Naive thymus-derived CD4-positive, alpha-beta T cell (primary cell): ENCODE measurements at regions not wholly inside any gene's neighbourhood (a gene's known extent, or its start where the extent isn't known, plus 50 kb on each side); places are given as distances from the start of the nearest gene placed in this dataset.

Experiments
- ATAC-seq: fragments of 150-1000 bp; cut with Tn5 transposase; 2 replicates; pipeline ENCODE4 v1.10.0; 2021; ENCODE audit warnings: mild to moderate bottlenecking, moderate library complexity
- CTCF ChIA-PET: fragments of 350-600 bp; sonication (Branson Sonifier 250); formaldehyde crosslinking; loops from one replicate; lab custom pipeline; 2021; ENCODE audit warnings: antibody characterized with exemption; lab: Charles Lee
- POLR2A ChIA-PET: fragments of 350-600 bp; sonication (Branson Sonifier 250); formaldehyde crosslinking; loops from one replicate; lab custom pipeline; 2021; ENCODE audit warnings: antibody characterized with exemption, inconsistent platforms; lab: Charles Lee
- DNase-seq, 9 donors: peaks; one replicate each; pipeline versions ENCODE4 v3.0.0 to v3.0.0-alpha.2; 2020 to 2022; ENCODE audit warnings: mixed read lengths in 1 of 9
- H3K27ac ChIP-seq: one replicate; pipeline ENCODE4 v1.7.0; 2013; ENCODE audit warnings: mild to moderate bottlenecking, low read depth, low read length, moderate library complexity
- H3K27me3 ChIP-seq, 2 donors: one replicate each; pipeline ENCODE4 v1.7.0; 2013; ENCODE audit warnings: low read length in 2 of 2, mild to moderate bottlenecking in 2 of 2, moderate library complexity in 2 of 2; ENCODE audit not compliant: control insufficient read depth in 2 of 2, insufficient read depth in 2 of 2
- H3K36me3 ChIP-seq, 3 experiments: 1 replicate in 2 of 3; 2 replicates in 1 of 3; pipeline ENCODE4 v1.7.0; 2013; ENCODE audit warnings: low read length in 3 of 3, mild to moderate bottlenecking in 3 of 3, moderate library complexity in 1 of 3; ENCODE audit not compliant: insufficient read depth in 3 of 3, control insufficient read depth in 2 of 3
- H3K4me1 ChIP-seq, 2 donors: one replicate each; pipeline ENCODE4 v1.7.0; 2013; ENCODE audit warnings: low read length in 2 of 2, mild to moderate bottlenecking in 2 of 2, moderate library complexity in 1 of 2; ENCODE audit not compliant: control insufficient read depth in 2 of 2, insufficient read depth in 2 of 2
- H3K4me3 ChIP-seq: 2 replicates; pipeline ENCODE4 v1.7.0; 2013; ENCODE audit warnings: mild to moderate bottlenecking, low read length
- H3K9me3 ChIP-seq, 3 experiments: 1 replicate in 2 of 3; 2 replicates in 1 of 3; pipeline ENCODE4 v1.7.0; 2013; ENCODE audit warnings: low read length in 3 of 3; ENCODE audit not compliant: control insufficient read depth in 2 of 3
- H3K27ac Mint-ChIP-seq, 9 donors: one replicate each; pipeline ENCODE4 v1.8.0; 2020 to 2022; ENCODE audit warnings: mixed read lengths in 9 of 9, mild to moderate bottlenecking in 8 of 9, moderate library complexity in 5 of 9, inconsistent platforms in 2 of 9
- H3K27me3 Mint-ChIP-seq, 5 donors: one replicate each; pipeline ENCODE4 v1.8.0; 2021 to 2022; ENCODE audit warnings: mixed read lengths in 5 of 5, mild to moderate bottlenecking in 1 of 5
- H3K36me3 Mint-ChIP-seq, 5 donors: one replicate each; pipeline ENCODE4 v1.8.0; 2020 to 2022; ENCODE audit warnings: mixed read lengths in 5 of 5, mild to moderate bottlenecking in 3 of 5, inconsistent platforms in 1 of 5
- H3K4me1 Mint-ChIP-seq, 7 donors: one replicate each; pipeline ENCODE4 v1.8.0; 2020 to 2022; ENCODE audit warnings: mixed read lengths in 7 of 7, mild to moderate bottlenecking in 3 of 7, inconsistent platforms in 1 of 7
- H3K4me3 Mint-ChIP-seq, 10 donors: one replicate each; pipeline ENCODE4 v1.8.0; 2020 to 2022; ENCODE audit warnings: mild to moderate bottlenecking in 10 of 10, mixed read lengths in 10 of 10, moderate library complexity in 6 of 10, inconsistent platforms in 2 of 10
- H3K9me3 Mint-ChIP-seq, 11 donors: one replicate each; pipeline ENCODE4 v1.8.0; 2020 to 2022; ENCODE audit warnings: mixed read lengths in 11 of 11, mild to moderate bottlenecking in 4 of 11, inconsistent platforms in 1 of 11, moderate library complexity in 1 of 11
- intact Hi-C, 2 donors: fragments of 100-400 bp; cut with micrococcal nuclease; formaldehyde crosslinking; loops; one replicate each; pipeline ENCODE4 v1.15.1; 2023

DNA sequence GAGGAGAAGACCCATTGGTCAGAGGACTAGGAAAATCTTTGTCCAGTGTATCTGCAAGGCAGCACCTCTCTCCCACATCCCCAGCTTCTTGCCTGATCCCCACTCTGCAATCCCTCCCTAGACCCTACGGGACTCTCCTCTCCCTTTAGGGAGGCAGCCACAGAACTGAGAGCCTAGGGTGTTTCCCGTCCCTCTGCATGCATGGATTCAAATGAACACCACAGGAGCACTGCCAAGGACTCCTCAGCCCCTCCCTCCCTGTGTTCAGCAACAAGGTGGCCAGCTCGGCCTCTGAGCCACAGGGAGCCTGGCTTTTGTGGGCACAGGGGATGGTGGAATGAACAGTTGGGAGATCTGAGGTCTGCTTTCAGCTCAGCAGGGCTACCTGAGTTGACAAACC, 117.1 kb downstream of the TXNL1 start:
- H3K4me3 Mint-ChIP-seq = no peak overlapping the region
- peaks cover 0 to 38% (median 7%) of the 10 kb centered on the region in 5 donors for H3K27me3 Mint-ChIP-seq
- DNase-seq (no peak), ATAC-seq (no peak)
- H3K27ac Mint-ChIP-seq = no peak overlapping the region
- ChIA-PET CTCF (no interaction called here), POLR2A (no interaction called here)
- no peaks in the 10 kb centered on the region for H3K27me3 ChIP-seq
- H3K4me3 ChIP-seq = no peak overlapping the region
- no peaks in the 10 kb centered on the region for H3K4me1 ChIP-seq
- H3K9me3 ChIP-seq = no peaks in the 10 kb centered on the region
- no peaks in the 10 kb centered on the region for H3K36me3 ChIP-seq
- intact Hi-C loops = no loop called here
- no peaks in the 10 kb centered on the region for H3K36me3 Mint-ChIP-seq
- H3K27ac ChIP-seq = no peak overlapping the region
- H3K4me1 Mint-ChIP-seq = no peaks in the 10 kb centered on the region
- H3K9me3 Mint-ChIP-seq = peaks cover 0 to 5% (median 0%) of the 10 kb centered on the region in 11 donors

DNA sequence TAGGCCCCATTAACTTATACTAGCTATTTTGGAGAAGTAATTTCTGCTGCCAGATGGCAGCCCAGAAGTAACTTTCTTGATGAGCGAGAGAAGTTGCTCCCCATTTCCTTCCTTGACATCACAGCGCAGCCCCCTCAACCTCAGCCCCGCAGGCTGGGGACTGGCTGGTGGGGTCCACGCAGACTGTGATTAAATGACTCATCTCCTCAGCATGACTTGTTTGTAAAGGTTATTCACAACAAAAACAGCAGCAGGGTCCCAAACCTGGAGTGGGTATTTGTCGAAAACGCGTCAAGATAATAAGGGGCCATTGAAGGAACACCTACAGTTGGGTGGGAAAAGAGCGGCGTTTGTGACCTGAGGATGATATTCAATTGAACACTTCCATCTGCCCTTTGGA, 120.6 kb downstream of the TXNL1 start:
- intact Hi-C loops = no loop called here
- Mint-ChIP-seq H3K27me3 (peaks cover 0 to 42% (median 0%) of the 10 kb centered on the region in 5 donors), H3K9me3 (peaks cover 0 to 3% (median 0%) of the 10 kb centered on the region in 11 donors), H3K4me3 (no peak overlapping the region), H3K27ac (no peak overlapping the region), H3K36me3 (no peaks in the 10 kb centered on the region), H3K4me1 (no peaks in the 10 kb centered on the region)
- no peaks in the 10 kb centered on the region for H3K9me3 ChIP-seq
- ATAC-seq = no peak
- ChIA-PET POLR2A (no interaction called here), CTCF (no interaction called here)
- H3K27ac ChIP-seq = no peak overlapping the region
- H3K27me3 ChIP-seq = no peaks in the 10 kb centered on the region
- H3K4me3 ChIP-seq = no peak overlapping the region
- H3K4me1 ChIP-seq = no peaks in the 10 kb centered on the region
- H3K36me3 ChIP-seq = no peaks in the 10 kb centered on the region
- DNase-seq = no peak

GRCh38 chr18:56517196-56517595, 121.2 kb downstream of the TXNL1 start:
- CTCF ChIA-PET = no interaction called here
- no peak overlapping the region for H3K4me3 Mint-ChIP-seq
- no peak for ATAC-seq
- no peak for DNase-seq
- H3K27me3 Mint-ChIP-seq = peaks cover 0 to 44% (median 4%) of the 10 kb centered on the region in 5 donors
- intact Hi-C loops = no loop called here
- Histone ChIP-seq H3K4me3 (no peak overlapping the region), H3K27ac (no peak overlapping the region), H3K27me3 (no peaks in the 10 kb centered on the region), H3K9me3 (no peaks in the 10 kb centered on the region), H3K4me1 (no peaks in the 10 kb centered on the region), H3K36me3 (no peaks in the 10 kb centered on the region)
- H3K9me3 Mint-ChIP-seq = peaks cover 0 to 3% (median 0%) of the 10 kb centered on the region in 11 donors
- H3K27ac Mint-ChIP-seq = no peak overlapping the region
- H3K4me1 Mint-ChIP-seq = peaks cover 0 to under 1% (median 0%) of the 10 kb centered on the region in 7 donors
- POLR2A ChIA-PET = no interaction called here
- H3K36me3 Mint-ChIP-seq = no peaks in the 10 kb centered on the region

DNA sequence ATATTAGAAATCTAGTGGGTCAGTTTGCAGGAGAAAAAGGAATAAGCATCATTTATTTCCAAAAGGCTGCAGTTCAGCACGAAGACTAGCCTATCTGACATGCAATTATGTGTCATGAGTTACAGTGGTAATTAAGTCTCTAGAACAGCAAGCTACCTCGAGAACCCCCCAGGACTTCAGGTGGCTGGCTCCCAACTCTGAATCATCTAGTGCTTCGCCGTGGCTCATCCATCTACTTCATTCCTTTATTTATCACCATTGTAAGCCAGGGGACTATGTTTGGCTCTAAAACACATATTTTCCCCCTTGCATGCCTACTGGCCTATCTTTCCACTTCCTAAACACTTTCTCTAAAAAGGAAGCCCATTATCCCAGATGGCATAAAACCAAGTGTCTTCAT, 121.6 kb downstream of the TXNL1 start:
- CTCF ChIA-PET = no interaction called here
- H3K9me3 ChIP-seq = no peaks in the 10 kb centered on the region
- Mint-ChIP-seq H3K9me3 (peaks cover 0 to 3% (median 0%) of the 10 kb centered on the region in 11 donors), H3K4me3 (no peak overlapping the region), H3K27me3 (peaks cover 0 to 44% (median 6%) of the 10 kb centered on the region in 5 donors), H3K36me3 (no peaks in the 10 kb centered on the region), H3K27ac (no peak overlapping the region), H3K4me1 (peaks cover 0 to 3% (median 0%) of the 10 kb centered on the region in 7 donors)
- no peaks in the 10 kb centered on the region for H3K36me3 ChIP-seq
- no peak overlapping the region for H3K27ac ChIP-seq
- DNase-seq (no peak), ATAC-seq (no peak)
- no peaks in the 10 kb centered on the region for H3K4me1 ChIP-seq
- no peaks in the 10 kb centered on the region for H3K27me3 ChIP-seq
- no peak overlapping the region for H3K4me3 ChIP-seq
- intact Hi-C loops = no loop called here
- POLR2A ChIA-PET = no interaction called here

GRCh38 chr18:56515522-56515921, 122.9 kb downstream of the TXNL1 start:
- Mint-ChIP-seq H3K27me3 (peaks cover 0 to 43% (median 6%) of the 10 kb centered on the region in 5 donors), H3K9me3 (peaks cover 0 to 3% (median 0%) of the 10 kb centered on the region in 11 donors), H3K4me3 (no peak overlapping the region), H3K27ac (no peak overlapping the region), H3K4me1 (peaks cover 0 to 3% (median 0%) of the 10 kb centered on the region in 7 donors), H3K36me3 (no peaks in the 10 kb centered on the region)
- ChIA-PET POLR2A (no interaction called here), CTCF (no interaction called here)
- ATAC-seq = no peak
- Histone ChIP-seq H3K27me3 (no peaks in the 10 kb centered on the region), H3K27ac (no peak overlapping the region), H3K4me1 (no peaks in the 10 kb centered on the region), H3K36me3 (no peaks in the 10 kb centered on the region), H3K4me3 (no peak overlapping the region), H3K9me3 (no peaks in the 10 kb centered on the region)
- no peak for DNase-seq
- intact Hi-C loops = no loop called here

- ChIA-PET POLR2A (no interaction called here), CTCF (no interaction called here)
- Histone ChIP-seq H3K36me3 (no peaks in the 10 kb centered on the region), H3K27me3 (no peaks in the 10 kb centered on the region), H3K4me1 (no peaks in the 10 kb centered on the region), H3K9me3 (no peaks in the 10 kb centered on the region), H3K27ac (no peak overlapping the region), H3K4me3 (no peak overlapping the region)
- DNase-seq (no peak), ATAC-seq (no peak)
- Mint-ChIP-seq H3K36me3 (no peaks in the 10 kb centered on the region), H3K27ac (no peak overlapping the region), H3K27me3 (peaks cover 2 to 28% (median 6%) of the 10 kb centered on the region in 5 donors), H3K4me1 (peaks cover 0 to 3% (median 0%) of the 10 kb centered on the region in 7 donors), H3K9me3 (no peaks in the 10 kb centered on the region), H3K4me3 (no peak overlapping the region)
- intact Hi-C loops = no loop called here
Observed at GRCh38 chr18:56511996-56512395, 126.4 kb downstream of the TXNL1 start.

DNA sequence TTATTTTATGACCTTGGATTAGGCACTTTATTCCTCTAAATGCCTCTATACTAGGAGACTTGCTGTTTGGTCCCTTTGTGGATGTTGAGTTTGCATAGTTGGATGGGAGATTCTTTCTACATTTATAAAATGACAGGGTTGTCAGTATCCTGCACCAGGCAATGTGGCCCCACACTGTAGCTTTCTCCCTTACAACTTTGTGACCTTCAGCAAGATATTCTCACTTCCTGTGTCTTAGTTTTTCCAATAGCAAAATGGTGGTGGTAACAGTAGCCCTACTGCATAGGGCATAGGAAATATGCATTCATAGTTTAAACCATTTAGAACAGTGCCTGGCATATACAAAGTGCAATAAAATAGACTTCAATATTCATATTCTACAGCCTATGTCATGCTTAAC, 128.3 kb downstream of the TXNL1 start:
- CTCF ChIA-PET = no interaction called here

More for the DNA sequence above, 128.3 kb downstream of the TXNL1 start:
- no peaks in the 10 kb centered on the region for H3K4me1 ChIP-seq
- H3K4me3 Mint-ChIP-seq = no peak overlapping the region
- no peak overlapping the region for H3K4me3 ChIP-seq
- H3K9me3 Mint-ChIP-seq = no peaks in the 10 kb centered on the region
- no peak overlapping the region for H3K27ac Mint-ChIP-seq
- no peaks in the 10 kb centered on the region for H3K36me3 Mint-ChIP-seq
- H3K36me3 ChIP-seq = no peaks in the 10 kb centered on the region
- H3K27me3 Mint-ChIP-seq = peaks cover 2 to 19% (median 5%) of the 10 kb centered on the region in 5 donors
- no peak overlapping the region for H3K27ac ChIP-seq
- ATAC-seq (no peak), DNase-seq (no peak)
- H3K4me1 Mint-ChIP-seq = peaks cover 0 to 3% (median 0%) of the 10 kb centered on the region in 7 donors
- intact Hi-C loops = no loop called here
- POLR2A ChIA-PET = no interaction called here
- no peaks in the 10 kb centered on the region for H3K27me3 ChIP-seq
- no peaks in the 10 kb centered on the region for H3K9me3 ChIP-seq
